Stimulated activated CD8-positive, alpha-beta memory T cell treated with anti-CD3 and anti-CD28 coated beads, Interleukin-4, amount 100 ng/mL, for 4 hours (primary cell): ENCODE measurements at regions not wholly inside any gene's neighbourhood (a gene's known extent, or its start where the extent isn't known, plus 50 kb on each side); places are given as distances from the start of the nearest gene placed in this dataset.

Experiments
- DNase-seq, 2 donors: peaks; one replicate each; pipeline ENCODE4 v3.0.0-alpha.2; 2020; ENCODE audit warnings: low read depth in 2 of 2, low spot score in 1 of 2

- DNase-seq, result no peak
These were observed 222.2 kb downstream of the TMEM167A start for GRCh38 chr5:82854956-82855355.

DNA sequence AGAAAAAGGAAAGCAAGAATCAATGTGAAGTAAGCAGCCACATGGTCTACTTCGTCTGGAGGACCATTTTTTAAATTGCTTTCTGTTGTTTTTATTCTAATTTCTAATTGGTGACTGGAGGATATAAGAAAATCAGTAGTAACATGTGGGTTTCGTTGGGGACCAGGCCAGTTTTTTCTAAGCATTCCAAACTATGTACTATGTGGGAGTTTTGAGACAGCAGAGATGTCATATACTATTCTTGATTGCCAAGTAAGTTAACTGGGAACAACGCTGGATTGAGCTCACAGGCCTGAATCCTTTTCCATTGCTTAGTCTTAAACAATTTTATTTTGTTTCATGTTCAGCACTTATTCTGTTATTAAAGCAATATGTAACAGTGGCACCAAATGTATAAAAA lies 225.7 kb downstream of the TMEM167A start:
- DNase-seq, result no peak

GRCh38 chr5:82850393-82850792 lies 226.8 kb downstream of the TMEM167A start:
- no peak for DNase-seq

DNA sequence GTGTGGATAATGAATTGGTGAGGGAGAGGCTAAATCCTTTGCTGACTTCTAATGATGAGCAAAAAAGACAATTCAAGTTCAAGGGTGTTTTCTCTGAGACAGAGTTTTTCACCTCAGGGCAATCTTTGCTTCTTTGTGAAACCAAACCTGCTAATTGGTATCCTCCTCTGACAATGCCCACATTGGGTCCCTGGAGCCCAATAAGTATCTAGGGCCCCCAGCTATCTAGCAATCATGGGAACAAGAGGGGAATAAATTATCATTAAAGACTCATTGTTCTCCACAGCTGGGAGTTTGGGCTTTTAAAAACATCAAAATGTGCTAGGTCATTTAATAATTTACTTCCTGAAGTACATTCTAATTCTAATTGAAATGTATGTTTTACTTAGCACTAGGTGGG lies 227.3 kb downstream of the TMEM167A start:
- DNase-seq, result no peak

GRCh38 chr5:82847562-82847961 lies 229.6 kb downstream of the TMEM167A start:
- DNase-seq, result no peak

DNA sequence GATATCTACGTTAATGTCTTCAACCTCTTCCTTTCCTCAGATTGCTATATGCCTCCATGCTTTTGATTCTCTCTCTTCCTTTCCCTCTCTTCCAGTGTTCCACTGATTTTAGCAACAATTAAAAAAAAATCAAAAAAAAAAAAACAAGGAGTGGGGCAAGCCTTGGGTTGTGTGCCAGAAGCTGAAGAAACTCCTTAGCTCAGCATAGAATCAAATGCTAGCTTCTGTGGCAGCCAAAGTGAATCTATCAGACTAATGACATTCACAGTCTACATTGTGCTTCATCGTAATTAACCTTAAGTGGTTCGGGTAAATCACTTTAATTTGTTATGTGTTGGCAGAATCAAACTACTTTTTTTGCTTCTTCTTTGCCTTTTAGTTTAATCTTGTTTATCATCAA lies 237.3 kb downstream of the TMEM167A start:
- DNase-seq, result no peak

DNA sequence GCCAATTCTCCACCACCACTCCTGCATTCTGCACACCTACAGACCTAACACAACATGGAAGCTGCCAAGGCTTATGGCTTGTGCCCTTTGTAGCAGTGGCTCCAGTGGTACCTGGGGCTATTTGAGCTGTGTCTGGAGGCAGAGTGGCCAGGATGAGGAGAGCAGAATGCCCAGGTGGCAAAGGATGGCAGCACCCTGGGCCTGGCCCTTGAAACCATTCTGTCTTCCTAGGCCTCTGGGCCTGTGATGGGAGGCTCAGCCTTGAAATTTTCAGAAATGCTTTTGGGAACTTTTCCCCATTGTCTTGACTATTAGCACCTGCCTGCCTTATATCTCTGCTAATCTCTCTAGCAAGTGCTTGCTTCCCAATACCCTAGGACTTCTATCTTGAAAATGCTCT lies 241.7 kb downstream of the TMEM167A start:
- DNase-seq, result no peak

- no peak for DNase-seq
These were observed 243.0 kb downstream of the TMEM167A start for GRCh38 chr5:82834151-82834550.

- no peak for DNase-seq
These were observed 243.9 kb downstream of the TMEM167A start for GRCh38 chr5:82833277-82833676.

DNA sequence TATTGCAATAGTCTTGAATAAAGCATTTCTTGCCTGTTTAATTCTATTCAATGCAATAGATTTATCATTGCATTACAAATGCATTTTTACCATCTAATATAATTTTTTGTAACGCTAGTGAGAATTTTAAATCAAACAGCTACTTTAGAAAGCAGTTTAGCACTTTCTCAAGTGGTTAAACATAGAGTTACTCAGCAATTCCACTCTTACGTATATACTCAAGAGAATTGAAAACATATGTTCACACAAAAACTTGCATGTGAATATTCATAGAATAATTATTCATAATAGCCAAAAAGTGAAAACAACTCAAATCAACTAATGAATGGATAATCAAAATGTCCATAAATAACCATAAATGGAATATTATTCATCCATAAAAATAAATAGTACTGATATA lies 244.7 kb downstream of the TMEM167A start:
- DNase-seq, result no peak

GRCh38 chr5:82828211-82828610 lies 249.0 kb downstream of the TMEM167A start:
- no peak for DNase-seq

DNA sequence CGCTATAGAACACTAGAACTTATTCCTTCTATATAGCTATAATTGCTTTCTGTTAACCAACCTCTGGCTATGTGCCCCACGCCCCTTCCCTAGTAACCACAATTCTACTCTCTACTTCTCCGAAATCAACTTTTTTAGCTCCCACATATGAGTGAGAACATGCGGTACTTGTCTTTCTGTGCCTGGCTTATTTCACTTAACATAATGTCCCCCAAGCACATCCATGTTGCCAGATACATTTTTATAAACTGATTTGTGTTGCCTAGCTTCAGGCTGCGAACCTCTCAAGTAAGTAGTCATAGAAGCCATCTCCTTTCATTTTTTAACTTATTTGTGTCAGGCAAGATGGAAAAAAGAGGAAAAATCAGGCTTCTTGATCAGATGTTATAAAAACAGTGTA lies 249.5 kb downstream of the TMEM167A start:
- no peak for DNase-seq

DNA sequence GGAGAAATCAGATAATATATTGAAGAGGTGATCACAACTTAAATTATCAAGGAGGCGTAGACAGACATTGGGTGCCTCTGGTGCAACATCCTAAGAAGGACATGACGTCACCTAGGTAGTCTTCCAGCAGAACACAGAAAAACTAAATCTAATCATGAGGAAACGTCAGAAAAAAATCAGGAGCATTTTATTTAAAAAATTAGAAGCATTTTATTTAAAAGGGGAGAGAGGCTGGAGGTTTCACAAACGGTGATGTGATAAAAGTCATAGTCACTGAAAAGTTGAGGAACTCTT lies 254.6 kb downstream of the TMEM167A start:
- DNase-seq, result no peak

DNA sequence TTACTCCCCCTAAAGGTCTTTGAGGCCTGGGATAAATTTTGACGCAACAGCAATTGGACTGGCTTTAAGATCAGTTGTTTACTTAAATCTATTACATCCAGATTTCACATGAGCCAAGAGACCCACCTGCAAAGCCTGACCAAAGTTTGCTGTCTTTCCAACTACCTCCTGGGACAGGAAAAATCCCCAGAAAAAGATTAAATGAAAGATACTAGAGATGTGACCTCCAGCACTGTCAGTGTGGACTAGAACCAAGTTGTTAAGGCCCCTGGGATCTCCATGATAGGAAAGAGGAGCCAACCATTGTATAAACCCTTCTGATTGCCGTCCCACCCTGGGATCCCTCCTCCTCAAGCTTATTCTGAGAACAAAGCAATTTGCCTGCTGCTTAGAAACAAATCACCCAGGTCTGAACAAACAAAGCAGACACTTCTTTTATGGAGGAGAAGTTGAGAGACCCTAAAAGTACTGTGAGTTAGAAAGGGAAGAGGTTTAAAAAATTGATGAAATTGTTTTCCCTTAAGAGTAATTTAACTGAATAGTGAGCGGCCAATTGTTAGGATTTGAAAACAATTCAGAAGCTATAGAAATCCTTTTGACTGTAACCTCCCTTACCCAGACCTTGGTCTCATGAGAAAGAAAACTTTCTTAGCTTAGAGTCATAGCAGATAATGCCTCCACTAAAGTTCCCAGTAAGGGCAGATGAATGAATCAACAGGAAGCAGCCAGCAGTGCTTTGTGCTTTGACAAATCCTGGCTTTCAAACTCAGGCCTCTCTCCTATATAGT lies 255.2 kb downstream of the TMEM167A start:
- DNase-seq, result no peak

GRCh38 chr5:82820961-82821845 lies 256.0 kb downstream of the TMEM167A start:
- DNase-seq, result no peak

DNA sequence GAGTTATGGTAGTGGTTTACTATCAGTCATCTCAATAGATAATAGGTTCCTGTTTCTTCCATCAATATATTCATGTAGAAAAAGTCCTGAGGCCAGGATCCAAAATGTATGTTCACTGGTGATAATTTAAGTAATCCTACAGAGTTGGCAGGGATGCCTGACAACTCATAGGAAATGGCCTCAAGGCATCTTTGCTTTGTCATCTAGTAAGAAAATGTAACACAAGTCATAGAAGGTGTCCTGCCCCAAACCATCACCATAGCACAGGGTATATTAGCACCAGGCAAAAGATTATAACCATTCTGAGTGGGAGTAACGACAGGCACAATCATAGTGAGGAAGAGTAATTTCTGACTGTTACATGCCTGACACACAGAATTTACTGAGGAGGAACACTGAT lies 257.0 kb downstream of the TMEM167A start:
- DNase-seq, result no peak

DNA sequence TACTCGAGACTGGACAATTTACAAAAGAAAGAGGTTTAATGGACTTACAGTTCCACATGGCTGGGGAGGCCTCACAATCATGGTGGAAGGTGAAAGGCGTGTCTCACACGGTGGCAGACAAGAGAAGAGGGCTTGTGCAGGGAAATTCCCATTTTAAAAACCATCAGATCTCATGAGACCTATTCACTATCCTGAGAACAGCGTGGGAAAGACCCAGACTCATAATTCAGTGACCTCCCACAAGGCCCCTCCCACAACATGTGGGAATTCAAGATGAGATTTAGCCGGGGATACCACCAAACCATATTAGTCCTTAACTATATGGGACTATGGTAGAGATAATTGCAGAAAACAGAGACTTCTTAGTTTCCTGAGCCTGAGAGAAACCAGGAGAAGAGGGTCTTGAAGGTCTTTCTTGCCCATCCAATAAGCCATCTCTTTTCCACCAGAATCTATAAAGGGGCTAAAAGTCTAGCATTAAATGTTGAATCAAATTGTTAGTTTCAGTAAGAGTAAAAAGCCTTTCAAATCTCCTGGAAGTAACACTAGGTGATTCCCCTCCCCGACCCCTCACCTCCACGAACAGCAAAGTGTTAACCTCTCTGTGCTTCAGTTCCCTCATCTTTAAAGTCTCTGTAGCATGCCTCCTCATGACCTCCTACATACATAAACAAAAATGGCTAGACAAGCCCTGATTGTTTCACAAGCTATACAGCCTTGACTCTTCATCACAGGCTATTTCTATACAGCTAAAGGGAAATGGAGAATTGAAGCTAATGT lies 259.1 kb downstream of the TMEM167A start:
- DNase-seq, result no peak

- no peak for DNase-seq
These were observed 260.3 kb downstream of the TMEM167A start for GRCh38 chr5:82816926-82817325.

- no peak for DNase-seq
These were observed 261.3 kb downstream of the TMEM167A start for GRCh38 chr5:82815871-82816270.

DNA sequence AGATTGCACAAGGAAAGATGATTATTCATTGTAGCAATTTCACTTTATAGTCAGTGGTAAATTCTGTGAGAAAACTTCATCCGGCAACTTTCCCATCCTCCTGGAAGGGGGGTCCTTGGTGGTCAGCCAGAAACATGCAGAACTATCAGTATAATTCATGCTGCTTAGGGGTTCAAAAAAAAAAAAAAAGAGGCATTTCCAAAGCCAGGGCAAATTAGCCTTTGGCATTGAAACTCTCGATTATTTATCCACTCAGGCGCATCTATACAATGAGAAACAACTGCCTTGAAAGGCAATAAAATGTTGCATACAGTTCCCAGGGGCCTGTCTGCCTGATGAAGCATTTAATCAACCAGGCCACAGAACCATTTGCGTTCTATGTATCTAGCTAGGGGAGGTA lies 263.3 kb downstream of the TMEM167A start:
- DNase-seq, result no peak

DNA sequence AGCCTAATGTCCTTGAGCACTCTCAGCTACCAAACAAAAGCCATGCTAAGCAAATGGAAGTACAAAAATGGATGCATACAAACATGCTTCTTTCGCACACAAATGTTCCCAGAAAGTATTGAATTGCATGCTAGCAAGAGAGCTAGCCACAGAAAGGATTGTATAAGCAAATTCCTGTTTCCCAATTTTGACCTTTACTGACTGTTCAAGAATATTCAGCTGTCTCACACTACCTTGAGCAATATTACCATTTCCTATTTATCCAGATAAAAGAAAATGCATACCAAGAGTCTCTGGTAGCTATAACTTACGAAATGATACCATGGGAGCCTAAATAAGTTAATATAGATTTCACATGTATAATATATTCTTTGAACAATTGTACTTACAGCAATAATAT lies 264.6 kb downstream of the TMEM167A start:
- no peak for DNase-seq

- no peak for DNase-seq
These were observed 265.7 kb downstream of the TMEM167A start for GRCh38 chr5:82811490-82811889.
